Kidney (tissue), 13 donors: ENCODE measurements at regions not wholly inside any gene's neighbourhood (a gene's known extent, or its start where the extent isn't known, plus 50 kb on each side); places are given as distances from the start of the nearest gene placed in this dataset.

ENCODE experiments used
- DNase-seq, 5 donors: peaks; one replicate each; pipeline ENCODE4 v3.0.0-alpha.2; 2013 to 2020
- FAIRE-seq: peaks from 2 replicates; lab custom pipeline; 2012; peaks lifted over from hg19 to GRCh38; lab: Jason Lieb, UNC
- H3K27ac ChIP-seq, 2 donors: one replicate each; pipeline ENCODE4 v1.7.0; 2013; ENCODE audit warnings: low read depth in 2 of 2, low read length in 2 of 2, inconsistent platforms in 1 of 2
- H3K27me3 ChIP-seq: one replicate; pipeline ENCODE4 v1.7.1; 2013; ENCODE audit warnings: low read length, inconsistent platforms; ENCODE audit not compliant: control insufficient read depth, insufficient read depth
- H3K36me3 ChIP-seq, 3 donors: one replicate each; pipeline versions ENCODE4 v1.7.0 to v1.7.1; 2013; ENCODE audit warnings: low read length in 3 of 3, control low read depth in 1 of 3, inconsistent platforms in 1 of 3; ENCODE audit not compliant: insufficient read depth in 3 of 3, control insufficient read depth in 2 of 3
- H3K4me1 ChIP-seq, 3 donors: one replicate each; pipeline versions ENCODE4 v1.7.0 to v1.7.1; 2013; ENCODE audit warnings: low read length in 3 of 3, inconsistent platforms in 1 of 3, low read depth in 1 of 3; ENCODE audit not compliant: control insufficient read depth in 2 of 3, insufficient read depth in 2 of 3
- H3K4me3 ChIP-seq, 3 donors: one replicate each; pipeline versions ENCODE4 v1.7.0 to v1.8.1; 2013; ENCODE audit warnings: low read length in 3 of 3, control low read depth in 1 of 3, inconsistent platforms in 1 of 3
- H3K9ac ChIP-seq, 3 donors: one replicate each; pipeline versions ENCODE4 v1.7.0 to v1.7.1; 2013; ENCODE audit warnings: low read length in 3 of 3, control low read depth in 1 of 3, inconsistent platforms in 1 of 3
- H3K9me3 ChIP-seq, 3 donors: one replicate each; pipeline versions ENCODE4 v1.7.0 to v1.7.1; 2013; ENCODE audit warnings: low read length in 3 of 3, control low read depth in 1 of 3, inconsistent platforms in 1 of 3; ENCODE audit not compliant: control insufficient read depth in 2 of 3, insufficient read depth in 1 of 3
- CTCF ChIP-seq: IDR thresholded peaks from 3 replicates; pipeline ENCODE4 v1.5.1; 2012; ENCODE audit warnings: mild to moderate bottlenecking, moderate library complexity, borderline replicate concordance; ENCODE audit not compliant: insufficient read depth; ENCODE audit errors: extremely low read depth
- intact Hi-C: fragments of 100-400 bp; cut with DNase I; formaldehyde crosslinking; loops from one replicate; pipeline ENCODE4 v1.11.1; 2022
- donor health status: control.
- donor health status: control.
- donor health status: control.
- donor health status: control.
- donor health status: control.
- donor health status: DM: yes; HTN: yes; CAD: no.
- donor health status: Normal renal cell carcinoma (clear cell type).

GRCh38 chr11:23453522-23453921 is 593.2 kb upstream of the CCDC179 start:
- no peaks in the 10 kb centered on the region for H3K27me3 ChIP-seq
- H3K4me3 ChIP-seq = no peak overlapping the region
- H3K9ac ChIP-seq = no peak overlapping the region
- TF ChIP-seq CTCF = no peak
- H3K9me3 ChIP-seq = no peaks in the 10 kb centered on the region
- H3K4me1 ChIP-seq = no peaks in the 10 kb centered on the region
- H3K27ac ChIP-seq = no peak overlapping the region
- intact Hi-C loops = no loop called here
- no peaks in the 10 kb centered on the region for H3K36me3 ChIP-seq
- DNase-seq = no peak
- no peak for FAIRE-seq

GRCh38 chr11:23455321-23455891 is 595.1 kb upstream of the CCDC179 start:
- Histone ChIP-seq H3K9me3 (no peaks in the 10 kb centered on the region), H3K4me3 (no peak overlapping the region), H3K4me1 (no peaks in the 10 kb centered on the region), H3K9ac (no peak overlapping the region), H3K27me3 (no peaks in the 10 kb centered on the region), H3K36me3 (no peaks in the 10 kb centered on the region), H3K27ac (no peak overlapping the region)
- TF ChIP-seq CTCF = no peak
- FAIRE-seq (no peak), DNase-seq (no peak)
- intact Hi-C loops = no loop called here

- no peak for TF ChIP-seq CTCF
- Histone ChIP-seq H3K9ac (no peak overlapping the region), H3K4me3 (no peak overlapping the region), H3K36me3 (no peaks in the 10 kb centered on the region), H3K4me1 (no peaks in the 10 kb centered on the region), H3K27ac (no peak overlapping the region), H3K9me3 (no peaks in the 10 kb centered on the region), H3K27me3 (no peaks in the 10 kb centered on the region)
- intact Hi-C loops = no loop called here
- no peak for FAIRE-seq
- DNase-seq = no peak
Observed at GRCh38 chr11:23457641-23458040, 597.4 kb upstream of the CCDC179 start.

GRCh38 chr11:23471878-23472277 is 611.6 kb upstream of the CCDC179 start:
- Histone ChIP-seq H3K27ac (no peak overlapping the region), H3K4me1 (no peaks in the 10 kb centered on the region), H3K27me3 (no peaks in the 10 kb centered on the region), H3K9me3 (no peaks in the 10 kb centered on the region), H3K4me3 (no peak overlapping the region), H3K9ac (no peak overlapping the region), H3K36me3 (no peaks in the 10 kb centered on the region)
- FAIRE-seq (no peak), DNase-seq (no peak)
- intact Hi-C loops = no loop called here
- no peak for TF ChIP-seq CTCF
